HEK293 (cell line): ENCODE measurements at regions not wholly inside any gene's neighbourhood (a gene's known extent, or its start where the extent isn't known, plus 50 kb on each side); places are given as distances from the start of the nearest gene placed in this dataset.

Experiments used
- CTCF ChIP-seq: fragments of 450-650 bp; formaldehyde crosslinking; IDR thresholded peaks from 2 replicates; pipeline ENCODE4 v1.5.1; 2016; ENCODE audit warnings: missing biosample characterization, missing genetic modification characterization
- RBAK ChIP-seq: fragments of 450-650 bp; formaldehyde crosslinking; IDR thresholded peaks from 2 replicates; pipeline ENCODE4 v1.5.1; 2016; ENCODE audit warnings: missing biosample characterization, missing genetic modification characterization
- ZFP37 ChIP-seq: fragments of 450-650 bp; formaldehyde crosslinking; IDR thresholded peaks from 2 replicates; pipeline ENCODE4 v1.5.1; 2016; ENCODE audit warnings: missing biosample characterization, missing genetic modification characterization
- ZNF184 ChIP-seq: fragments of 450-650 bp; IDR thresholded peaks from 2 replicates; pipeline ENCODE4 v1.5.1; 2018; ENCODE audit warnings: missing biosample characterization, mild to moderate bottlenecking, missing genetic modification characterization
- ZNF548 ChIP-seq: fragments of 450-650 bp; formaldehyde crosslinking; IDR thresholded peaks from 2 replicates; pipeline ENCODE4 v1.5.1; 2016; ENCODE audit warnings: missing biosample characterization, missing genetic modification characterization
- ZNF571 ChIP-seq: fragments of 450-650 bp; formaldehyde crosslinking; IDR thresholded peaks from 2 replicates; pipeline ENCODE4 v1.5.0; 2017; ENCODE audit warnings: missing biosample characterization, missing genetic modification characterization
- ZNF701 ChIP-seq: fragments of 450-650 bp; formaldehyde crosslinking; IDR thresholded peaks from 2 replicates; pipeline ENCODE4 v1.5.1; 2016; ENCODE audit warnings: missing biosample characterization, missing genetic modification characterization
- TF ChIP-seq, protein P1 (sequence below): fragments of 450-650 bp; formaldehyde crosslinking; IDR thresholded peaks from 2 replicates; pipeline ENCODE4 v1.5.1; 2016; ENCODE audit warnings: missing biosample characterization, missing genetic modification characterization
- TF ChIP-seq, protein P2 (sequence below): fragments of 450-650 bp; formaldehyde crosslinking; conservative IDR thresholded peaks from 2 replicates; pipeline ENCODE4 v1.5.1; 2016; ENCODE audit warnings: low read depth, missing biosample characterization, missing genetic modification characterization

- TF ChIP-seq, protein P1, sequence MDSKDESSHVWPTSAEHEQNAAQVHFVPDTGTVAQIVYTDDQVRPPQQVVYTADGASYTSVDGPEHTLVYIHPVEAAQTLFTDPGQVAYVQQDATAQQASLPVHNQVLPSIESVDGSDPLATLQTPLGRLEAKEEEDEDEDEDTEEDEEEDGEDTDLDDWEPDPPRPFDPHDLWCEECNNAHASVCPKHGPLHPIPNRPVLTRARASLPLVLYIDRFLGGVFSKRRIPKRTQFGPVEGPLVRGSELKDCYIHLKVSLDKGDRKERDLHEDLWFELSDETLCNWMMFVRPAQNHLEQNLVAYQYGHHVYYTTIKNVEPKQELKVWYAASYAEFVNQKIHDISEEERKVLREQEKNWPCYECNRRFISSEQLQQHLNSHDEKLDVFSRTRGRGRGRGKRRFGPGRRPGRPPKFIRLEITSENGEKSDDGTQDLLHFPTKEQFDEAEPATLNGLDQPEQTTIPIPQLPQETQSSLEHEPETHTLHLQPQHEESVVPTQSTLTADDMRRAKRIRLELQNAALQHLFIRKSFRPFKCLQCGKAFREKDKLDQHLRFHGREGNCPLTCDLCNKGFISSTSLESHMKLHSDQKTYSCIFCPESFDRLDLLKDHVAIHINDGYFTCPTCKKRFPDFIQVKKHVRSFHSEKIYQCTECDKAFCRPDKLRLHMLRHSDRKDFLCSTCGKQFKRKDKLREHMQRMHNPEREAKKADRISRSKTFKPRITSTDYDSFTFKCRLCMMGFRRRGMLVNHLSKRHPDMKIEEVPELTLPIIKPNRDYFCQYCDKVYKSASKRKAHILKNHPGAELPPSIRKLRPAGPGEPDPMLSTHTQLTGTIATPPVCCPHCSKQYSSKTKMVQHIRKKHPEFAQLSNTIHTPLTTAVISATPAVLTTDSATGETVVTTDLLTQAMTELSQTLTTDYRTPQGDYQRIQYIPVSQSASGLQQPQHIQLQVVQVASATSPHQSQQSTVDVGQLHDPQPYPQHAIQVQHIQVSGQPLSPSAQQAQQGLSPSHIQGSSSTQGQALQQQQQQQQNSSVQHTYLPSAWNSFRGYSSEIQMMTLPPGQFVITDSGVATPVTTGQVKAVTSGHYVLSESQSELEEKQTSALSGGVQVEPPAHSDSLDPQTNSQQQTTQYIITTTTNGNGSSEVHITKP (tag by site-specific recombination) = no peak
- no peak for TF ChIP-seq CTCF (tag by site-specific recombination)
- TF ChIP-seq ZNF548 (tag by site-specific recombination) = no peak
- TF ChIP-seq ZNF571 (tag by site-specific recombination) = no peak
- no peak for TF ChIP-seq ZNF701 (tag by site-specific recombination)
- TF ChIP-seq ZFP37 (tag by site-specific recombination) = no peak
- TF ChIP-seq, protein P2, sequence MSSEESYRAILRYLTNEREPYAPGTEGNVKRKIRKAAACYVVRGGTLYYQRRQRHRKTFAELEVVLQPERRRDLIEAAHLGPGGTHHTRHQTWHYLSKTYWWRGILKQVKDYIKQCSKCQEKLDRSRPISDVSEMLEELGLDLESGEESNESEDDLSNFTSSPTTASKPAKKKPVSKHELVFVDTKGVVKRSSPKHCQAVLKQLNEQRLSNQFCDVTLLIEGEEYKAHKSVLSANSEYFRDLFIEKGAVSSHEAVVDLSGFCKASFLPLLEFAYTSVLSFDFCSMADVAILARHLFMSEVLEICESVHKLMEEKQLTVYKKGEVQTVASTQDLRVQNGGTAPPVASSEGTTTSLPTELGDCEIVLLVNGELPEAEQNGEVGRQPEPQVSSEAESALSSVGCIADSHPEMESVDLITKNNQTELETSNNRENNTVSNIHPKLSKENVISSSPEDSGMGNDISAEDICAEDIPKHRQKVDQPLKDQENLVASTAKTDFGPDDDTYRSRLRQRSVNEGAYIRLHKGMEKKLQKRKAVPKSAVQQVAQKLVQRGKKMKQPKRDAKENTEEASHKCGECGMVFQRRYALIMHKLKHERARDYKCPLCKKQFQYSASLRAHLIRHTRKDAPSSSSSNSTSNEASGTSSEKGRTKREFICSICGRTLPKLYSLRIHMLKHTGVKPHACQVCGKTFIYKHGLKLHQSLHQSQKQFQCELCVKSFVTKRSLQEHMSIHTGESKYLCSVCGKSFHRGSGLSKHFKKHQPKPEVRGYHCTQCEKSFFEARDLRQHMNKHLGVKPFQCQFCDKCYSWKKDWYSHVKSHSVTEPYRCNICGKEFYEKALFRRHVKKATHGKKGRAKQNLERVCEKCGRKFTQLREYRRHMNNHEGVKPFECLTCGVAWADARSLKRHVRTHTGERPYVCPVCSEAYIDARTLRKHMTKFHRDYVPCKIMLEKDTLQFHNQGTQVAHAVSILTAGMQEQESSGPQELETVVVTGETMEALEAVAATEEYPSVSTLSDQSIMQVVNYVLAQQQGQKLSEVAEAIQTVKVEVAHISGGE (tag by site-specific recombination) = no peak
- TF ChIP-seq ZNF184 (tag by site-specific recombination) = no peak
- no peak for TF ChIP-seq RBAK
Observed at GRCh38 chr16:50940275-50940854, 198.5 kb downstream of the CYLD start.
